ENCODE measurements at regions not wholly inside any gene's neighbourhood (a gene's known extent, or its start where the extent isn't known, plus 50 kb on each side); places are given as distances from the start of the nearest gene placed in this dataset.
A peak's percentile ranks its signal among the peaks of the same experiment; 100 is the strongest.

DNA sequence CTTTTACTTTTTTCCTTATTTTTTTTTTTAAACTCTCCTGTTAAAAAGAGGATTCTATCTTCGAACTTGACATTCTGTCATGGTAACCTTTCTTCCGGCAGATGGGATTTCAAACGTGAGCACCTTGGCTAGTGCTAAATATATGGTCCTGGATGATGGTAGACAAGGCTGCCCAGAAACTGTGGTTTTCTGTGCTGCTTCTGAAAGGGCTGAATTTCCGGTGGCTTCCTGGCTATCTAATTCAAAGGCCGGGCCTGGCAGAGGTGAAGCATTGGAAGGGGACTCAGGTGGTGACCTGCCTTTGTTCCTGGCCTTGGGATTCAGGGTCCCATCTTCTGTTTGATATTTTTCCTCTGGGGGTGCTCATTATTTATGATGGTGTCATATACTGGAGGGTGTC lies 118.6 kb upstream of the MYL2 start:
- DNase-seq (ENCODE audit: low spot score) = no peak

DNA sequence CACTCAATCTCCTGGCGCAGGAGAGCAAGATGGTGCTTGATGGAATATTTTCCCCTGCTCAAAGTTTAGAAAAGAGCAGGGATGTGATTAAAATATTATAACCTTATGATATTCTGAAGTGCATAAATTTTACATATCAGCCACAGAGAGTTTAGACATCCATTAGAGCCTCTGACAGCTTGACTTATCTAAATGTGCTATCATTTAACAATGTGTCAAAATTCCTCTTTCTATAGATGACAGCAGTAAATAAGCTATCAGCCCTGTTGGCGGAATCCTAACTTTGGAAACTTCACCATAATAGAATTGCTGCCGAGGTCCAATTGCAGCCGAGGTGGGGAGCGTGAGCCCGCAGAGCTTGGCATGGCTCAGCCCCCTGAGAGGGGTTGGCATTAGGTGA lies 117.7 kb upstream of the MYL2 start:
- DNase-seq (ENCODE audit: low spot score) = no peak

DNA sequence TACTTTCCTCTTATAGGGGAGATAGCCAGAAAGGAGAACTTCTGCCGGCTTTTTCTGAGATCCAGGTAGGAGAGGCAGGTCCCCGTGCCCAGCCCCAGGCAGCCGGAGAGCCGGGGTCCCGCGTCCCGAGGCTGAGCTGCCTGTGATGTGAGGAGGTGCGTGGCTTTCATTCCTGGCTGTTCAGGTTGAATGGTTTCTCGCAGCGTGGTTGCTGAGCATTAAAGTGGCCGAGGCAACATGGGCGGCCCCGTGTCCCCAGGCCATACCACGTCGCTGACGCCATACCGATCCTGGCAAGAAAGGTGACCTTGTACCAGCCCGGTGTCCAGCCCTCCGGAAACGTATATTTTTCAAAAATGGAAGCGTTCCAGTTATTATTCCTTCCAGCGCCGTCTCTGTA lies 116.7 kb upstream of the MYL2 start:
- no peak for DNase-seq (ENCODE audit: low spot score)

DNA sequence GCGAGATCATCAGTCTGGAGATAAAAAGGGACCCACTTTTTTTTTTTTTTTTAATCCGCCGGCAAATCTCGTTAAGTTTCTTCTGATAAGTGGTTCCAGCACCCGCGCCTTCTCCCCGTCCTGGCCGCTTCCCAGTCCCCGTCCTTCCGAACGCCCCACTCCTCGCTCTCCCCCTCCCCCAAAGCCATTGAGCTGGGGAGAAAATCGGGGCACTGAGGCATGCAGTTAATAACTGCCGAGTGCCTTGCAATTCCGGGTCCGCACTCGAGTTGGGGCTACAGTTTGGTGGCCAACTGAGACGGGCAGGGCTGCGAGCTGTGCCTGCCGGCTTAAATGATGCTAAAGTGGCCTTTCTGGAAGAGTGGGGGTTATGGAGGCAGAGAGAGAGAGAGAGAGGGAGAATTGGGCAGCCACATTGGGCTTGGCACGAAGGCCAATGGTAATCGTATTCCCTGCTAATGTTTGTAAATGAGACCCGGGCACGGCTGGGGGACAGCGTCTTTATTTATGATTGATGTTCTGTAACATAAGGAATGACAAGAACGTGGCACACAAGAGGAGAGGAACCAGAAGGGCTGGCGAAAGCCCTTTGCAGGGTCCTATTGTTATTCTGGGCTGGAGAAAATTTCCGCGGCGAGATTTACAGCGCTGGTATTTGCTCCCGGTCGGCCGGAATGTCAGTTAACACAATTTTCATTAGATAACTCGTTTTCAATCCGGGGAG lies 115.4 kb upstream of the MYL2 start:
- DNase-seq (ENCODE audit: low spot score) = no peak

DNA sequence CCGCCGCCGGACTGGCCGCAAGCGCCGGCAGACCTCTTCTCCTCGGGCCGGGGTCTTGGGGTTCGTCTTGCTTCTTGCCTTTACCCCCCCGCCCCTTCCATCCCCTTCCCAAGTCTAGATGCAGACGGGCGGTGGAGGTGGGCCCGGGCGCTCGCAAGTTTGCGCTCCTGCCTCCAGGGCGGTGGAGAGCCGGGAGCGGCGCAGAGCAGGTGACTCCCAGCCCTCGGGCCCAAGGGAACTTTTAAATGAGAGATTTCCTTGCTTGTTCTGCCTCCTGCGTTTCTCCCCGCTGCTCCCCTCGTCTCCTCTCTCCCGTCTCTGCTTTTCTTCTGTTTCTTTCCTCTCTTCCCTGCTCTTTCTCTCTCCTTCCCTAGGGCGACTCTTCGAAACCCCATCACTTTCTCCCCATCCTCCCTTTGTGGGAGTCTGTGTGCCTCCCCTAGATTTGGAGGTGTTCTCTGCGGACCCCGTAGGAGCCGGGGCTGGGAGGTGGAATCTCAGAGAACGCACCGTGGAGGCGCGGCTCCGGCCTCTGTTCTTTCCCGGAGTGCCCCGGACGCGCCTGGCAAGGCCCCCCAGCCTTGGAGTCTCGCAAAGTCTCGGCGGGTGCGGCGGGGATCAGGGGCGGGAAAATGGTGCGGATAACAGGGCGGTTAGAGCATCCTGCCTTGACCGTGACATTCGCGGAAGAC lies 114.7 kb upstream of the MYL2 start:
- no peak for DNase-seq (ENCODE audit: low spot score)

DNA sequence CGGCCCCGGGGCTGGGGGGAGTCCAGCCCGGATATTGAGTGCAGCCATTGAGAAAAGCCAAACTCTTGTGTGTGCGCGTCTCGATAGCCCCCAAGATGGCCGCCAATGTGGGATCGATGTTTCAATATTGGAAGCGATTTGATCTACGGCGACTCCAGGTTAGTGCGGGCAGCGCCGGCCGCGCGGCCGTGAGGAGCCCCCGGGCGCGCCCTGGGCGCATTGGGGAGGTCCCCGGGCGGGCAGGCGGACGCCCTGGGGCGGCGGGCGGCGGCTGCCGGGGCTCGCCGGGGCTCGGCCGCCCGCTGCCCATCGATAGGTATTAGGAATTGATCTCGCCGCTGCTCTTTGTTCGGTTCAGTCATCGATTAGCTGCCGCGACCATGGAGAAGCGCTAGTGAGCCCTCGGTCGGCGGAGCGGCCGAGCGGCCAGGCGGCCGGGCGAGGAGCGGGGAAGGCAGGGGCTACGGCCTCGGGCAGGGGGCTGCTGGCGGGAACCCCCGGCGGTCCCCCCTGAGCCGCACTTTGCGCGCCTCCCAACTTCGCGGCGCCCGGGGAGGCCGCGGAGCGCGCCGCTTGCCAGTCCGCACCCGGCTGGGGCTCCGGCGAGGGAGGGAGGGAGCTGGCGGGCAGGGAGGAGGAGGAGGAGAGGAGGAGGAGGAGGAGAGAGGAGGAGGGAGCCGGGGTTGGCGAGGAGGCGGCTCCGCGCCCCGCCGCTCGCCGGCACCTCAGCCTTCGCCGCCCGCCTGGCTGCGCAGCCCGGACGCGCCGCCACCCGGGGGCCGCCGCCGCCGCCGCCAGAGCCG lies 113.9 kb upstream of the MYL2 start, which contains the start of gene CUX2:
Gene CUX2, plus strand, starts transcription at position 83 of the 803 bp plus-strand sequence.
- no peak for DNase-seq (ENCODE audit: low spot score)

DNA sequence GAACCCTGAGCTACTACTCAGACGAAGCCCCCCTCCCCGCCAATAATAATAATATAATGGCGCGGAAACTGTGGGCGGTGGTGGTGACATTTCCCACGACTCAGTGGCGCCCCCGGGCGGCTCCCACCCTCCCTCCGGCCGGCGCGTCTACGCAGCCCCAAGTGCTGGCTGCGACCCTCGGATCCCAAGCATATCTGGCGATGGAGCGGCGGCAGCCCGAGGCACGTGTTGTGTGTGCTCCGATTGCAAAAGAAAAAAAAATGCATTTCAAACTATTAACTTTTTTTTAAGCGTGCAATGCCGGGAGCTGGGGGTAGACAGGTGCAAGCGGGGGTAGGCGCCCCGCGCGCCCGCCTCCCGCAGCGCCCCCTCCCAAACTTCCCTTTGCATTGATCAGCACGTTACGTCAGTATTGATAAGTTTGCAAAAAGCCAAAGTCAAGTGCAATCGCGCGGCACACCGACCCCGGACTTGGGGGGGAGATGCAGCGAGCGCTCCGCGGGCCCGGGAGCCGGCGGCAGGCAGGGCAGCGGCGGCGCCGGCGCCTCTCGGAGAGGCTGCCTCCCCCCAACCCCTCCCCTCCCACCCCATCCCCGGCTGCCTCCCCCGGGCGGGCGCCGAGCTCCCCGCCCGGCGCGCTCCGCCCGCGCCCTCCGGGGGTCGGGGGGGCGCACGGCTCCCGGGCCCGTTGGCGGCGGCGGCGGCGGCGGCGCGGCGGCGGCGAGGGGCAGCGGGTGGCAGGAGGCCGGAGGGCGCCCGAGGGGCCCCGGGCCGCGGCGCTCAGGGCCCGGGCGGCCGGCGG lies 113.1 kb upstream of the MYL2 start:
- no peak for DNase-seq (ENCODE audit: low spot score)

DNA sequence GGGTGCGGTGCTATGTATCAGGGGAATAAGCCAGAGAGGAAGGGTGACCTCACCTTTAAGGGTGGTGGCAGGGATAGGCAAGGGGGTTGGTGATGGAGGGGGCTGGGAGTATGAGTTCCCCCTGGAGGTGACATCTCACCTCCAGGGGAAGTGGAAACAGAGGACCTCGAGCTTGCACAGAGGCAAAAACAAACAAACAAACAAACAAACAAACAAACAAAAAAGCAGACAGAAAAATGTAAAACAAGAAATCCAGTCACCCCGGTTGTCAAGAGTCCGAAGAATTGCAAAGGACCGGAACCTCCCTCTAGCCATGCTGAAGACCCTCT lies 112.2 kb upstream of the MYL2 start:
- DNase-seq (ENCODE audit: low spot score) = no peak

DNA sequence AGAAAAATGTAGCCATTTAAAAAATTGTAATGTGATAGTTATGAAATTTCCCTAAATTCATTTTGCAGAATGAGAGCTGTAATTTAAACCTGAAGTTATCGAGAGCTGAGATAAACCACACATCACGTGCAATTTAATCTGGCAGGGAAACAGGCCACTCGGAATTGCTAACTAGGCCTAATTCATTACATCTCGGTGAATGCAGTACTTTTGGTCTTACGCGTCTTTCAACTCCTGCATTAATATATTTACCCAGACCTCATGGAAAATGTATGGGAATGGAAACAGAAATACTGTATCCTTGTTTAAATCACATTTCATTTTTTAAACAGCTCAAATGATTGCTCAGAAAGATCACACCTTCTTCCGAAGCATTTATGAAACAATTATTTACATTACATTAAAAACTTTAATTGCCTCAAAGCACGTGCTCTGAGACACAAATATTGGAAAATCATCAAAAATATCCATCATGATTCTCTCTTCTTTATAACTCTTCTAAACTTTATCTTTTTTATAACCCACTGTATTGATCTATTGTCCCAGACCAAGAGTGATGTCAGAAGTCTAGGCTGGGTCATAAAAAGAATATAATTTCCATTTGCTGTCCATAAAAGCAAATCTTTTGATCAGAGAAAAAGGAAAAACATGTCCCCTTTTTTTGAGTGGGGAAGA lies 111.7 kb upstream of the MYL2 start:
- DNase-seq (ENCODE audit: low spot score) = no peak

DNA sequence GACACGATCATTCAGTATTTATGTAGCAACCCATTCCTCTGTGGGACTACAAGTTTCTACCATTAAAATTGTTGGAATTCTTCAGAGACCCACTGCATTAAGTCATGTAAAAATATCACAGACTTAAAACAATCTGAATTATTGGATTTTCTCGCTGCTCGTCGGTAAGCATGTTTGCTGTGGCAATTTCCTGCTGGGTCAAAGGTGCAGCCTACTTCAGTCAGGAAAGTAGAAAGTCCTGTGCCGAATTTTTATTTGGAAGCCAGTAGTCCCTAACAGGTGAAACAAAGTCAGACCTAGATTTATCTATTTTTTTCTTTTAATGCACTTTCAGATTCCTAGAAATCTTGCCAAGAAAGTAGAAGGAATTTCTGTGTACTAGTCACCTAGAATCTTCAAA lies 110.4 kb upstream of the MYL2 start:
- DNase-seq (ENCODE audit: low spot score) = no peak

DNA sequence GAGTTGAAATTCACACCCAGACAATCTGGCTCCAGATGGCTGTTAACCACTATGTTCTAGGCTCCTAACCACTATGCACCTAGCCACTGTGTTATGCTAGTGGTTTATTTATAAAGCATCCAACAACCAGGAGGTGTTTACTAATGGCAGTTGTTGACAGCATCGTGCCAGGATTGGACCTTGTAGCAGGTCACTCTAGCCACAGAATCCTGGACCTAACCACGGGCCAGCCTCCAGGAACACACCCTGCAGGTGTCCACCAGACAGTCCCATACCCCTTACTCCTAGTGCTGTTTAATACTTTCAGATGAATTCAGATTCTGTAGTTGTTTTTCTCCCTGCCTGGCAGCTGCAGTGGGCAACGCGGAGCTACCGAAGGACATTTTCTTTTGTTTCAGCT lies 109.4 kb upstream of the MYL2 start:
- no peak for DNase-seq (ENCODE audit: low spot score)

DNA sequence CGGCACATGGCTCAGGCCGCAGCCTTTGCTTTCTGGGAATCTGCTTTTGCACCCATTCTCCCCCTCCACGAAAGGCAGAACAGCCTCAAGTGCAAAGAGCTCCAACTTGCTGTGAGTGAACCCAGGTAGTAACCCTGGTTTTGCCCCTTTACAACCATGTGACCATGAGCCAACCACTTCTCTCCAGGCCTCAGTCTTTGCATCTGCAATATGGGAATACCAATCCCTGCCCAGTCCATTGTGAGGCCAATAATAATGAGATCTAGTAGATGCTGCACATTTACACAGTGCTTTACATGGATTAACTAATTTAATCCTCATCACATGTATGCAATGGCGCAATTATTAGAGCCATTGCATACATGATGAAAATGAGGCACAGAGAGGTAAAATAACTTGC lies 108.9 kb upstream of the MYL2 start:
- DNase-seq (ENCODE audit: low spot score) = no peak

DNA sequence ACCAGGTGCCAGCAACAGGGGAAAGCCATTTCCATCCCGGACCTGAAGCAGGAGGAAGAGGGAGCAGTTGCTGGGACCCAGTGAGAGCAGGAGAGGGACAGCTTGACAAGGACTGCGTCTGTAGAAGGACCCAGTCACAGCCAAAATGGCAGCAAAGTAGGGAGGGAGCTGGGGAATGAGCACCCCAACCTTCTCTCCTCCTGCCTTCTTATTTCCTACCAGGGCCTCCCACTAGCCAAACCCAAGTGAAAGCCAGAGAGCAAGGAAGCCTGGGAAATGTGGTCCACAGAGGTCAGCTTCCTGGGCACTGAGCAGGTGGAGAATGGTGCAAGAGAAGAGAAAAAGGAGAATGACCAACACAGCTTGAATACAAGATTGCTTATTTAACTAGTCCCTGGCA lies 108.5 kb upstream of the MYL2 start:
- DNase-seq (ENCODE audit: low spot score) = no peak

DNA sequence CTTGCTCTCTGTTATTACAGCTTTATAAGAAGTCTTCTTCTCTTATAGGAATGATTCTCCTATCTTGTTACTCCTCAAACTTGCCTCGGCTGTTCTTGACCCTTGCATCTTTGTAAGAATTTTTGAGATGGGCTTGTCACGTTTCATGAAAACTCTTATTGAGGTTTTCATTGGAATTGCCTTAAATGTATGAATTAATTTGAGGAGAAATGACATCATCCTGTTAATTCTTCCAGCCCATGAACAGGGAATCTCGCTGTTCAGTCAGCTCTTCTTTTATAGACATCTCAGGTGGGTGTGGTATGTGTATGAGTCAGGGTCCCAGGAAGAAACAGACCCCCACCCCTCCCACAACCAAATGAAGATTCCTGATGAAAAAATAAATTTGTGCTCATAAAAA lies 107.1 kb upstream of the MYL2 start:
- no peak for DNase-seq (ENCODE audit: low spot score)

DNA sequence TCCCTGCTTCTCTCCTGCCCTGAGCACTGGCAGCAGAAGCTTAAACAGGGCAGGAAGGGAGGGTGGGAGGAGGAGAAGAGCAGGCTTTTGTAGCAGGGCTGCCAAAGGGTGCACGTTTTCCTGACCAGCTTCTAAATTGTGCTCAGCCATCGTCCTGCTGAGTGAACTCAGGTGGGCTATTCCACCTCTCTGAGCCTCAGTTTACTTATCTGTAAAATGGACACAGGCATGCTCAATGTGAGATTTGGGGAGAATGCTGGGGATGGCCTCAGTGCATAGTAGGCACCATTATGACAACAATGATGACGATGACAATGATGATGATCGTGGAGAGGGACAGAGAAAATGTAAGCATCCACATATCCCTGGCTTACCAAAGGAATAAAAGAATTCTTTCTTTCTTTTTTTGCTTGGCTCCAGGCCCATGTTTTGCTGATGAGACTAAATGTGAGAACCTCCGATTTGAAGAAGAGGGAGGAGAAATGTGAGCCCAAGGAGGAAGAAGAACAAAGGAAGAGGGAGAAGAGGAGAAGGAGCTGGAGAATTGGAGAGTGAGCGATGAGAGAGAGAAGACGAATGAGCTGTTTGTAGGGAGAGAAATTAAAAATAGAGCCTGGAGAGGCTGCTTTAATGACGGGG lies 105.5 kb upstream of the MYL2 start:
- DNase-seq (ENCODE audit: low spot score) = no peak

DNA sequence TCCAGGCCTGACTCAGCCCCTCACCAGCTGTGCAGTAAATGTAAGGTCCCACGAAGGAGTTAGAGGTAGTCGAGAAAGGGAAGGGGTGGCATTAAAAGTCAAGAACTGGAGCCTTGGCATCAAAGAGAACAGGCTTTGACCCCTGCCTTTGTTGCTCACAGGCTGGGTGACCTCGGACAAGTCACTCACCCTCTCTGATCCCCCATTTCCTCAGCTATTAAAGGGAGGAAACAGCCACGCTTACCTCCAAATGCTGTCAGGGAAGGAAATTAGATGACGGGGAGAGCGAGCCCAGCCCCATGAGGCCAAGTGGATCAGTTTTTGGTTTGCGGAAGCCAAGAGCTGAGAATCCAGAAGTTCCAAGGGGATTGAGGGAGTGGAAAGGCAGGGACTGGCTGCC lies 104.9 kb upstream of the MYL2 start:
- DNase-seq (ENCODE audit: low spot score) = no peak

DNA sequence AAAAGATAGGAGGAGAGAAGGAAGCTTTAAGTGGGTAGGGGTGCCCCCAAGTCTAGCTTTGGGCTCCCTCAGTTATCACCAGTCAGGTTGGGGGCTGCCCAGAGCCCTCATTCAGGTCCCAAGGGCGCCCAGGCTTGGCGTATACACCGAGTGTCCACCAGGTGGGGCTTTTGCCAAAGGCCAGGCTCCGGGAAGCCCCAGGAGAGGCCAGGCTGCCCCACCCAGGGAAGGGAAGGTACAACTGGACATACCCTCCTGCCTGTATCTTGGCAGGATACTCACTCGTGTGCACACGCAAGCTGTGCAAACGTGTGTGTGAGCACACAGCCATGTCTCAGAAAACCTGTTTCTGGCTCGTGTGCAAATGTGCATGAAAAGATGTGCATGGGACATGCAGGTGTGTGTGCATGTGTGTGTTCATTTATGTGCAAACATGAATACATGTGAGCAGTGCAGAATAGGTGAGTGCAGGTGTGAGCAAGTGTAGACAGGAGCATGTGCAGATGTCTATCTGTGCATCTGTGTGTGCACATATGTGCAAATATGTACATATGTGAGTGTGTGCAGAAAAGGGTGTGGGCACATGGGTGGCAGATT lies 103.9 kb upstream of the MYL2 start:
- DNase-seq (ENCODE audit: low spot score) = peak; percentile 58

DNA sequence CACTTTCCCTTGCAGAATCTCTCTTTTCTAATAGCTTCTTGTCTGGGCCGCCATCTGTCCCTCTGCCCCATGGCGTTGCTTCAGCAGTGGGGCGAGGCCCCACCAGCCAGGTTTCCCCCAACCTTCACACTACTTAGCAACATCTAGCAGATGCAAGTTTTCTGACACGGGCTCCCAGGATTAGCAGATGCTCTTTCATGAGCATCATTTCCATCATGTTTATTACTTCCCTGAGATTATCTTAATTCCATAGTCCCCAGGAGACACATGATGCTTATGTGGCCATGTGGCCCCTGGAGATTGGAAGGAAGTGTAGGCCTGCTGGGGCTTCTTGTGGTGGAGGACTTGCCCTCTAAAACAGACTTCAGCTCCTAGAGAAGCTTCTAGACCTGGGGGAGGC lies 102.0 kb upstream of the MYL2 start:
- no peak for DNase-seq (ENCODE audit: low spot score)

DNA sequence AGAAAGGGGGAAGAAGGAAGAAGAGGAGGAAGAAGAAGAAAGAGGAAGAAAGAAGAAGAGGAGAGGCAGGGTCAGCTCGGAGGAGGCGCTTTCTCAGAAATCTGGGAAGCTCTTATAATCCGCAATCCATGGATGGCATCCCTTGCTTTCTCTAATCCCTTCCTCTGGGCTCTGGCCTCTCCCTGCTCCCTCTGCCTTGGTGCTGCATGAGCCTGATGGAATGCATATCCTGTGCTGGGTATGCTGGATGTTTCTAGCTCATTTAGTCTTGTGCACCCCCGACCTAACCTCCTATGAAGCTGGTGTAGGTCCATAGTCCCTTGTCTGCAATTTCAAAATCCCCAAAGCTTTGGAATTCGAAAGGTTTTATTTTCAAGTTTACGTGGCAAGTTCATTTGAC lies 94.2 kb upstream of the MYL2 start:
- no peak for DNase-seq (ENCODE audit: low spot score)

DNA sequence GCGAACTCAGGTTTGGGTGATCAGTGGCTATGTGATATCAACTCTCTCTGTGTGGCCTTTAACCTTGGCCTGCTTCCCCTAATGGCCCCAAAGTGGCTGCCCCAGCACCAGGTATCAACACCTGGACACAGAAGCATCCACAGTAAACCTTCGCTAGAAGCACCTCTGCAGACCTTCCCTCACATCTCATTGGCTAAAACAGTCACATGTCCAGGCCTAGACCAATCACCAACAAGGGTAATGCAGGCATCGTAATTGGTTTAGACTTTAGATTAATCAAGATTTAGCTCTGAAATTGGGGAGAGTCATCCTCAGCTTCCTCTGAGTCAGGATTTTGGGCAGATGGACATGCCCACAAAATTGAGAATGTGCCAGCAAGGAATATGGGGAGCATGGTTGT lies 92.5 kb upstream of the MYL2 start:
- no peak for DNase-seq (ENCODE audit: low spot score)

DNA sequence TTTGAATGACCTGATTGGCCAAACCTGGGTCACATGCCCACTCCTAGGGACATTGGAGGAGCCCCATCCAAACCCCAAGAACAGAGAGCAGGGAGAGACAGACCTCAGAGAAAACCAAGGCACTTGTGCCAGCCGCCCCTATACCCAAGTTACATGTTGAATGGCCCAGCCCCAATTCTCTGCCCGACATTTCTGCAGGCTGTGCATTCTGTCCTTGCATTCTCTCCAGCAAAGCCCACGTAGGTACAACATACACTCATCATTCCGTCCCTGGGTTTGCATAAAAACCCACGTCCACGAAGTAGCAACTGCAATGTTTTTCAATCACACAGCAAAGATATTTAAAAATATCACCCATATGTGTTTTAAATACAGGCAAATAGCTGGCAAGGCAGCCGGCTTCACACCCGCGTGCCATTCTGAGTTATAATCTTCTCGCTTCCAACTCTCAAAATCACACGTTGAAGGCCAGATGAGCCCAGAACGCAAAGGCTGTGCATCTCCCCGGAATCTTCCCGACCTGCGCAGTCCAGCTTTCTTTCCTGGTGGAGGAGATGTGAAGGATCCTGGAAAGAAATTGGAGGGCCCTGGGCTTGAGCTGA lies 91.7 kb upstream of the MYL2 start:
- DNase-seq (ENCODE audit: low spot score) = no peak
